GM23248 (cell line): ENCODE measurements at regions not wholly inside any gene's neighbourhood (a gene's known extent, or its start where the extent isn't known, plus 50 kb on each side); places are given as distances from the start of the nearest gene placed in this dataset.
"Not testable (repeated sequence)": the region's sequence is repeated elsewhere in the genome, so short reads cannot be mapped to it uniquely, and the experiment has no call there.

ENCODE experiments used
- DNase-seq: peaks from one replicate; pipeline ENCODE4 v3.0.0-alpha.2; 2015
- H2AFZ ChIP-seq: fragments of 200-600 bp; sonication (generic); 2 replicates; pipeline ENCODE4 v1.6.1; 2016; ENCODE audit warnings: antibody characterized with exemption
- H3F3A ChIP-seq: fragments of 200-600 bp; sonication (generic); 2 replicates; pipeline ENCODE4 v1.6.1; 2016; ENCODE audit warnings: mild to moderate bottlenecking, antibody characterized with exemption, mixed run types; ENCODE audit not compliant: insufficient read depth
- H3K27ac ChIP-seq: fragments of 200-600 bp; sonication (generic); 2 replicates; pipeline ENCODE4 v1.5.1; 2016; ENCODE audit warnings: mild to moderate bottlenecking
- H3K27me3 ChIP-seq: fragments of 200-600 bp; sonication (generic); replicated peaks from 2 replicates; pipeline ENCODE4 v1.6.1; 2016; ENCODE audit warnings: mild to moderate bottlenecking; ENCODE audit not compliant: insufficient read depth
- H3K36me3 ChIP-seq: fragments of 200-600 bp; sonication (generic); 2 replicates; pipeline ENCODE4 v1.6.1; 2016; ENCODE audit warnings: low read depth, mild to moderate bottlenecking
- H3K4me1 ChIP-seq: fragments of 200-600 bp; sonication (generic); 2 replicates; pipeline ENCODE4 v1.6.1; 2016; ENCODE audit warnings: mild to moderate bottlenecking; ENCODE audit not compliant: insufficient read depth
- H3K4me2 ChIP-seq: fragments of 200-600 bp; sonication (generic); one replicate; pipeline ENCODE4 v1.6.1; 2016; ENCODE audit warnings: mild to moderate bottlenecking; ENCODE audit not compliant: unreplicated experiment
- H3K4me3 ChIP-seq: fragments of 200-600 bp; sonication (generic); 2 replicates; pipeline ENCODE4 v1.5.1; 2016; ENCODE audit warnings: mild to moderate bottlenecking
- H3K79me2 ChIP-seq: fragments of 200-600 bp; sonication (generic); 2 replicates; pipeline ENCODE4 v1.6.1; 2016; ENCODE audit warnings: mild to moderate bottlenecking; ENCODE audit not compliant: insufficient read depth
- H3K9ac ChIP-seq: fragments of 200-600 bp; sonication (generic); 2 replicates; pipeline ENCODE4 v1.6.1; 2016; ENCODE audit warnings: mild to moderate bottlenecking
- H3K9me2 ChIP-seq: fragments of 200-600 bp; sonication (generic); 2 replicates; pipeline ENCODE4 v1.6.1; 2016; ENCODE audit warnings: mixed run types, mild to moderate bottlenecking, moderate library complexity; ENCODE audit not compliant: insufficient read depth
- H3K9me3 ChIP-seq: fragments of 200-600 bp; sonication (generic); one replicate; pipeline ENCODE4 v1.6.1; 2017; ENCODE audit warnings: low read depth
- H4K20me1 ChIP-seq: fragments of 200-600 bp; sonication (generic); 2 replicates; pipeline ENCODE4 v1.6.0; 2016; ENCODE audit not compliant: insufficient read depth
- EZH2 ChIP-seq: fragments of 200-600 bp; sonication (generic); IDR thresholded peaks from 2 replicates; pipeline ENCODE4 v1.6.1; 2018; ENCODE audit warnings: antibody characterized with exemption, mild to moderate bottlenecking; ENCODE audit not compliant: insufficient read depth, poor library complexity, severe bottlenecking
- EZH2phosphoT487 ChIP-seq: fragments of 200-600 bp; sonication (generic); IDR thresholded peaks from 2 replicates; pipeline ENCODE4 v1.6.1; 2018; ENCODE audit warnings: antibody characterized with exemption, moderate library complexity, mild to moderate bottlenecking, low read depth; ENCODE audit not compliant: insufficient read depth
- WGBS, 2 experiments: methylation state at CpG; one replicate each; pipeline ENCODE4 v1.1.6; 2015 to 2017; ENCODE audit warnings: low lambda C conversion rate in 2 of 2, low coverage in 1 of 2; ENCODE audit errors: missing lambda C conversion rate in 2 of 2; 5-methylcytosine and 5-hydroxymethylcytosine counted together
- in situ Hi-C: fragments of 300-500 bp; cut with MboI; formaldehyde crosslinking; loops from 2 replicates; pipeline ENCODE4 v1.15.0; 2020

DNA sequence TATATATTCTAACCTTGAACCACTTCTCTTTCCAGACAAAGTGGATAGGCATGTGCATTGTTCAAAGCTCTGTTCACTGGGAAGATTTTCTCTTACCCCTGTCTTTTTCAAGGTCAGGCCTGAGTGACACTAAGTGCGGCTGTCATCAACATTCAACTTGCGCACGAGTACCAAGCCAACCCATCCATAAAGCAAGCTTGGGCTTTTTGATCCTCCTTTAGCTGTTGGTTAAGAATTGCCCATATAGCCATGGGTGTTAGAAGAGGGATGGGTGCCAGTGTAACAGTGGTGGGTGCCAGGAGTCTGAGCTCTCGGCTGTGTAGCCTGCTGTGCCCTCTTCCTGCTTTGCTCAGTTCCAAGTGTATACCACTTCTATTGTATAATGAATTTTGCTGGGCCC is 136.1 kb downstream of the GLUL start:
- H3K9me2 ChIP-seq, result no peaks in the 10 kb centered on the region
- no peaks in the 10 kb centered on the region for H3K4me1 ChIP-seq
- no peaks in the 10 kb centered on the region for H4K20me1 ChIP-seq
- H3K27me3 ChIP-seq, result no peaks in the 10 kb centered on the region
- H3K9me3 ChIP-seq, result no peaks in the 10 kb centered on the region
- no peaks in the 10 kb centered on the region for H3K36me3 ChIP-seq
- H3K27ac ChIP-seq, result no peak overlapping the region
- H3K9ac ChIP-seq, result no peak overlapping the region
- H3K4me3 ChIP-seq, result no peak overlapping the region
- H2AFZ ChIP-seq, result no peak overlapping the region
- H3K4me2 ChIP-seq, result no peak overlapping the region
- TF ChIP-seq EZH2phosphoT487 (no peak), EZH2 (no peak)
- in situ Hi-C loops, result no loop called here
- WGBS, 2 experiments, result 75 to 79% methylated on average over 4 of the region's 4 CpGs
- 0 out of 2 replicates have a peak, but pooled peaks cover 4% of the 10 kb centered on the region for H3F3A ChIP-seq
- no peak for DNase-seq
- H3K79me2 ChIP-seq, result no peaks in the 10 kb centered on the region

DNA sequence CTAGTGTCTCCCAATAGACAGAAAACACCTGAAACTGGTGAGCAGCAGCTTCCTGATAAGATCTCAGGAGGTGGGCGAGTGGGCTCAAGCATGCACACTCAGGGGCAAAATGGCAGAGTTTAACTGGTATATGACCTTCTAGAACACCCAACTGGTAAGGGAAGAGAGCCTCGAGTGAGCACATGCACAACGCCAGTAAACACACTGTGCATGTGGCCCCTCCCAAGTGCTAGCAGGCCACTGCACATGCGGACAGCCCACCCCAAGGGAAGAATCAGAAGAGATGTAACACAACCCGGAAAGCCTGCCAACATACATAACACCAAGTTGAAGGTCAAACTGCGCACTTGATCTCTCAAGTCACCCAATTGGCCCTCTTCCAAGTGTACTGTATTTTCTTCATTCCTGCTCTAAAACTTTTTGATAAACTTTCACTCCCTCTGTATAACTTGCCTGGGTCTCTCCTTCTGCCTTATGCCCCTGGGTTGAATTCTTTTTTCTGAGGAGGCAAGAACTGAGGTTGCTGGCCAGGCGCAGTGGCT is 138.2 kb downstream of the GLUL start:
- H3K36me3 ChIP-seq, result no peaks in the 10 kb centered on the region
- no peaks in the 10 kb centered on the region for H3K4me1 ChIP-seq
- no peak overlapping the region for H3K4me2 ChIP-seq
- H3F3A ChIP-seq, result no peaks in the 10 kb centered on the region
- H3K9me2 ChIP-seq, result no peaks in the 10 kb centered on the region
- H3K27ac ChIP-seq, result no peak overlapping the region
- in situ Hi-C loops, result no loop called here
- no peaks in the 10 kb centered on the region for H3K27me3 ChIP-seq
- no peaks in the 10 kb centered on the region for H3K79me2 ChIP-seq
- H3K4me3 ChIP-seq, result no peak overlapping the region
- TF ChIP-seq EZH2phosphoT487, result no peak
- TF ChIP-seq EZH2, result no peak
- H3K9me3 ChIP-seq, result no peaks in the 10 kb centered on the region
- 70 to 74% methylated on average over 7 of the region's 7 CpGs for WGBS, 2 experiments
- no peaks in the 10 kb centered on the region for H4K20me1 ChIP-seq
- DNase-seq, result no peak
- no peak overlapping the region for H2AFZ ChIP-seq
- no peak overlapping the region for H3K9ac ChIP-seq

DNA sequence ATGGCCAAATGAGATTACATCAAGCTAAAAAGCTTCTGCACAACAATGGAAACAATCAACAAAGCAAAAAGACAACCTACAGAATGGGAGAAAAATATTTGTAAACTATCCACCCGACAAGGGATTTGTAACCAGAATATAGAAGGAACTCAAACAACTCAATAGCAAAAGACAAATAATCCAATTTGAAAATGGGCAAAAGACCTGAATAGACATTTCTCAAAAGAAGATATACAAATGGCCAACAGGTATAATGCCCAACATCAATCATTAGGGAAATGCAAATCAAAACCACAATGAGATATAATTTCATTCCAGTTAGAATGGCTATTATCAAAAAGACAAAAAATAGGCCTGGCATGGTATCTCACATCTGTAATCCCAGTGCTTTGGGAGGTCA is 140.0 kb downstream of the GLUL start:
- 64 to 83% methylated on average over 1 of the region's 1 CpG for WGBS, 2 experiments
- Histone ChIP-seq H3K4me1 (no peaks in the 10 kb centered on the region), H3K4me2 (no peak overlapping the region), H3K4me3 (no peak overlapping the region), H3K9me3 (no peaks in the 10 kb centered on the region), H3K9me2 (no peaks in the 10 kb centered on the region), H3K36me3 (no peaks in the 10 kb centered on the region), H3K27me3 (no peaks in the 10 kb centered on the region), H3F3A (no peaks in the 10 kb centered on the region), H3K79me2 (no peaks in the 10 kb centered on the region), H3K9ac (no peak overlapping the region), H2AFZ (no peak overlapping the region), H4K20me1 (no peaks in the 10 kb centered on the region), H3K27ac (no peak overlapping the region)
- in situ Hi-C loops, result no loop called here
- DNase-seq, result no peak
- TF ChIP-seq EZH2 (no peak), EZH2phosphoT487 (no peak)

DNA sequence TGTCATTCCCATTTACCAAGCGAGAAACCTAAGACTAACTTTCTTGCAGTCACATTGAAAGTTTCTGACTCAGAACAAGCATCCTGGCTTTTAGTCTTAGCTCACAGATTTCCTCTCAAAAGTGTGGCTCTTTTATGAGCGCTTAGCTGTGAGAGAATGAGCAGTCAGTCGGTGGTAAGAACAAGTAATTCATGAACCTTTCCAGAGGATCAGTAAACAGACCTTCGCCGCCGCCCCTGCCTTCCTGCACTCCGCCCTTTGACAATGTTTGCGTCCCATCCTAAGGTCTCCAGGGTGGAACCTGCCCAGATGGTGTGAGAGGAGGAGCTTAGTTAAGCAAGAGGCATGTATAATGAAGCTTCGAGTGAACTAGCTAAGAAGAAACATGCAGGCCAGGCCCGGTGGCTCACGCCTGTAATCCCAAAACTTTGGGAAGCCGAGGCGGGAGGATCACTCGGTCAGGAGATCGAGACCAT is 142.4 kb downstream of the GLUL start:
- Histone ChIP-seq H3K79me2 (no peaks in the 10 kb centered on the region), H3K4me2 (no peak overlapping the region), H3K27ac (no peak overlapping the region), H3K4me1 (no peaks in the 10 kb centered on the region), H3K27me3 (no peaks in the 10 kb centered on the region), H3K9me2 (no peaks in the 10 kb centered on the region), H2AFZ (no peak overlapping the region), H3K9me3 (no peaks in the 10 kb centered on the region), H3K9ac (no peak overlapping the region), H3F3A (no peaks in the 10 kb centered on the region), H4K20me1 (no peaks in the 10 kb centered on the region), H3K36me3 (no peaks in the 10 kb centered on the region), H3K4me3 (no peak overlapping the region)
- WGBS, 2 experiments, result 80 to 81% methylated on average over 14 to 15 of the region's 15 CpGs
- DNase-seq, result no peak
- TF ChIP-seq EZH2 (no peak), EZH2phosphoT487 (no peak)
- in situ Hi-C loops, result no loop called here

DNA sequence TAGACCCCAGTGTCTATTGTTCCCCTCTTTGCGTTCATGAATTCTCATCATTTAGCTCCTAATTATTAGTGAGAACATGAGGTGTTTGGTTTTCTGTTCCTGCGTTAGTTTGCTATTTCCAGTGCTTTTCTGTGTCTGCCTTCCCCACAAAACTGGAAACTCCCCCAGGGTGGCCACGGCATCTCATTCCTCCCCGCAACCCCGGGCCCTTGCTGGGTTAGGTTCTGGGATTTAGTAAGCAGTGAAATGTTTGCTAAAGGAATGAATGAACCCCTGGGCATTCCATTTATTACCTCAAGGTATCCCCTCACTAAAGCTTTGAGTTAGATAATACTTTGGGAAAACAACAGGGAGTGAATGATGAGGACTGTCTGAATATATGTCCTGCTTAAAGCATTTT is 142.9 kb downstream of the GLUL start:
- in situ Hi-C loops, result no loop called here
- Histone ChIP-seq H4K20me1 (no peaks in the 10 kb centered on the region), H3K27ac (no peak overlapping the region), H3K9ac (no peak overlapping the region), H3K4me3 (no peak overlapping the region), H3K9me2 (no peaks in the 10 kb centered on the region), H3K79me2 (no peaks in the 10 kb centered on the region), H3K27me3 (no peaks in the 10 kb centered on the region), H3K4me1 (no peaks in the 10 kb centered on the region), H3K36me3 (no peaks in the 10 kb centered on the region), H3K4me2 (no peak overlapping the region), H2AFZ (no peak overlapping the region), H3K9me3 (no peaks in the 10 kb centered on the region), H3F3A (no peaks in the 10 kb centered on the region)
- no peak for DNase-seq
- TF ChIP-seq EZH2 (no peak), EZH2phosphoT487 (no peak)
- WGBS, 2 experiments, result 79% methylated on average over 5 of the region's 5 CpGs

- H3K9me3 ChIP-seq, H3K4me3 ChIP-seq, H3F3A ChIP-seq, H2AFZ ChIP-seq, H3K4me2 ChIP-seq, H4K20me1 ChIP-seq, H3K79me2 ChIP-seq, H3K36me3 ChIP-seq, H3K27ac ChIP-seq, H3K9me2 ChIP-seq, in situ Hi-C loops, H3K9ac ChIP-seq, H3K4me1 ChIP-seq, DNase-seq, H3K27me3 ChIP-seq: not testable (repeated sequence)
- 54 to 66% methylated on average over 2 of the region's 2 CpGs for WGBS, 2 experiments
These were observed 143.8 kb downstream of the GLUL start for GRCh38 chr1:182247813-182248212.
